ENCODE measurements at regions not wholly inside any gene's neighbourhood (a gene's known extent, or its start where the extent isn't known, plus 50 kb on each side); places are given as distances from the start of the nearest gene placed in this dataset.

DNA sequence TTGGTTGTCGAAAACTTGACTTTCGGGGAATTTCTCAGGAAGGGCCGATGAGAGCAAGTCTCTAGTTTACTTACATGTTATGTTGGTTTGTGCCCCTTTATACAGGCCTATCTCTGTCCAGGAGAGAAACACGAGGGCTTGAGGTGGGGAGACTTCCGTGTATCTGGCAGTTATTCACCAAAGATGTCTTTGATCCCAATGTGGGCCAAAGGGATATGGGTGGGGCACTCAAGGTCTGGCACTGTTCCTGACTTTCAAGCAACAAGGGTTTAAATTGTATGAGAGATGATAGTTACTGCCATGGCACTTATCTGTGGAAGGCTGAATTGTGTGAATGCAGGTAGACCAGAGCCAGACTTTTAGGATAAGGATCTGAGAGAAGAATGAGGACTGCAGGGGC lies 137.2 kb upstream of the DHRS4 start:
- TF ChIP-seq, protein P1, sequence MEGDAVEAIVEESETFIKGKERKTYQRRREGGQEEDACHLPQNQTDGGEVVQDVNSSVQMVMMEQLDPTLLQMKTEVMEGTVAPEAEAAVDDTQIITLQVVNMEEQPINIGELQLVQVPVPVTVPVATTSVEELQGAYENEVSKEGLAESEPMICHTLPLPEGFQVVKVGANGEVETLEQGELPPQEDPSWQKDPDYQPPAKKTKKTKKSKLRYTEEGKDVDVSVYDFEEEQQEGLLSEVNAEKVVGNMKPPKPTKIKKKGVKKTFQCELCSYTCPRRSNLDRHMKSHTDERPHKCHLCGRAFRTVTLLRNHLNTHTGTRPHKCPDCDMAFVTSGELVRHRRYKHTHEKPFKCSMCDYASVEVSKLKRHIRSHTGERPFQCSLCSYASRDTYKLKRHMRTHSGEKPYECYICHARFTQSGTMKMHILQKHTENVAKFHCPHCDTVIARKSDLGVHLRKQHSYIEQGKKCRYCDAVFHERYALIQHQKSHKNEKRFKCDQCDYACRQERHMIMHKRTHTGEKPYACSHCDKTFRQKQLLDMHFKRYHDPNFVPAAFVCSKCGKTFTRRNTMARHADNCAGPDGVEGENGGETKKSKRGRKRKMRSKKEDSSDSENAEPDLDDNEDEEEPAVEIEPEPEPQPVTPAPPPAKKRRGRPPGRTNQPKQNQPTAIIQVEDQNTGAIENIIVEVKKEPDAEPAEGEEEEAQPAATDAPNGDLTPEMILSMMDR (conservative IDR thresholded peaks at IDR 0.05; ENCODE audit: low read depth, low read length) = no peak
- no peak for TF ChIP-seq EZH2 (IDR thresholded peaks at IDR 0.05; ENCODE audit: borderline replicate concordance, low read depth, low read length, poor library complexity, severe bottlenecking)

Data from A673 (cell line).